Activated CD4-positive, alpha-beta T cell treated with anti-CD3 and anti-CD28 coated beads, Interleukin-2, amount 50 U/mL, for 1 hour (primary cell): ENCODE measurements at regions not wholly inside any gene's neighbourhood (a gene's known extent, or its start where the extent isn't known, plus 50 kb on each side); places are given as distances from the start of the nearest gene placed in this dataset.
"Not testable (repeated sequence)": the region's sequence is repeated elsewhere in the genome, so short reads cannot be mapped to it uniquely, and the experiment has no call there.

Source experiments
- DNase-seq: peaks from one replicate; pipeline ENCODE4 v3.0.0-alpha.2; 2020

DNA sequence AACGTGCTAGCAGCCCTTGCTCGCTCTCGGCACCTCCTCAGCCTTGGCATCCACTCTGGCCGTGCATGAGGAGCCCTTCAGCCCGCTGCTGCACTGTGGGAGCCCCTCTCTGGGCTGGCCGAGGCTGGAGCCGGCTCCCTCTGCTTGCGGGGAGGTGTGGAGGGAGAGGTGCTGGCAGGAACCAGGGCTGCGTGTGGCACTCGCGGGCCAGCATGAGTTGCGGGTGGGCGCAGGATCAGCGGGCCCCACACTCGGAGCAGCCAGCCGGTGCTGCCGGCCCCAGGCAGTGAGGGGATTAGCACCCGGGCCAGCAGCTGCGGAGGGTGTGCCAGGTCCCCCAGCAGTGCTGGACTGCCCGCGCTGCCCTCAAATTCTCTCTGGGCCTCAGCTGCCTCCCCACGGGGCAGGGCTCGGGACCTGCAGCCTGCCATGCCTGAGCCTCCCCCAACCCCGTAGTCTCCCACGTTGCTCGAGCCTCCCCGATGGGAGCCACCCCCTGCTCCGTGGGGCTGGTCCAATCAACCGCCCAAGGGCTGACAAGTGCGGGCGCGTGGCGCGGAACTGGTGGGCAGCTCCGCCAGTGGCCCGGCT lies 1743.4 kb upstream of the CELF4 start:
- DNase-seq, result not testable (repeated sequence)

DNA sequence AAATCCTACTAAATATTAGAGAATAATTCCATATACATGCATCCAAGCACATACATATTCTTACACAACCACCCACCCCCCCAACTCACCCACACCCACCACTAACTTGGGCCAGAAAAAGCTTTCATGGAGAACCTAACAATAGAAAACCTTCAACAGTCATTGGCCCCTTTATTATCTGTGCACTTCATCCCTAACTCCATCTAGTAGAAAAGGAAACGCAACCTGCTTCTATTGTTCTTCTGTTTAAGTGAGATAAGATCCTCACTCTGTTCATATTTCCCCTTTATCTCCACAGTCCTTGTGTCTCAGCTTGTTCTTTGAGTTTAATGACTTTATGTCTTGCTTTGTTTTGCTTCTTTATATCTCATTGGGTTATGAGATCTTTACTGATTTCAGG lies 1740.2 kb upstream of the CELF4 start:
- no peak for DNase-seq

DNA sequence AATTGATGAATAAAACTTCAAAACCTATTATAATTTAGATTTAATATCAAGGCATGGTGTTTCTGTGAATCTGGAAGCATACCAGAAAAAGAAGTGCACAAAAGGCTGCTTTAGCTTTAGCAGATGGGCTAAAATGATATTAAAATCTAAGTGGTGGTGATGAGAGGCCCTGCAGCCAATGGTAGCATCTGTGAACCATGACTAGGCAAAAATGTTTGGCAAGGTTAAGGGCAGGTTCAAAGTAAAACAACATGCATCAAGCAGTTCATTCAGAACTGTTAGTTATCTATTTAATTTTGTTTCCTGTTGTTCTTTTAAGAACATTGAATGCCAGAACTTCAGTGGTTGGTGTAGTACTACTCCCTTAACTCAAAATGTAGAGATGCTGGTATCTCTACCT lies 1736.9 kb upstream of the CELF4 start:
- DNase-seq, result no peak

DNA sequence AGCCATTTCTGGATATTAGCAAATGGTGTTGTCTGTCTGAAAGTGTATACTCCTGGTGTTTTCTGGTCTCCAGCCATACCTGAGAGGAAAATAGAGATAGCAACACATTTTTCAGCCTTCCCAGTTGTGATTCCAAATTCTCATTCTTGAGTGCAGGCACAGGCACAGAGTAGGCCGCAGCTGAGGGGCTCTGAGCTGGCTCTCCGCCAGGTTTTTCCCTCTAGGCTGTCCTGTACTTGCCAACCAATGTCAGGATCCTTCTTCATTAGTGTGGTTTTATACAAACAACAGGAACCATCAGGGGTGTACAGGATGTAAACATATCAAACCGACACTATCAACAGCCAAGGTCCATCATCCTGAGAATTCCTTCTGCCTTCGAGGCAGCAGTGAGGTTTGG lies 1733.6 kb upstream of the CELF4 start:
- no peak for DNase-seq

DNA sequence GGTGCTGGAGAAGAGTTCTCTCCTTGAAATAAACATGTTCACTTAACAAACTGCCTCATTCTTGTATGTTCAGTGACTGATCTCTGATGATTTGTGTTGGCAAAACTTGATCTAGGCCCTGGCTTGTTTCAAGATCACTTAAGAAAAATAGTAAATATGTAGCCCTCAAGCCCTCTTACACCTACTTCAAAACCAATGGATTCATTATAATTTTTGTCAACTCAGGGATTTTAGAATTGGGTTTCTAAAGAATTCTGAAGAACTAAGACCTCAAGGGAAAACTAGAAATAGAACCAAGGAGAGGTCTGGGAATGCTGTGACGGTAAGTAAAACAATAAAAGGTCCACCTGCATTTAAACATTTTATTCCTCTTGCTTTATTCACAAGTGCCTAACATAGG lies 1731.6 kb upstream of the CELF4 start:
- no peak for DNase-seq

DNA sequence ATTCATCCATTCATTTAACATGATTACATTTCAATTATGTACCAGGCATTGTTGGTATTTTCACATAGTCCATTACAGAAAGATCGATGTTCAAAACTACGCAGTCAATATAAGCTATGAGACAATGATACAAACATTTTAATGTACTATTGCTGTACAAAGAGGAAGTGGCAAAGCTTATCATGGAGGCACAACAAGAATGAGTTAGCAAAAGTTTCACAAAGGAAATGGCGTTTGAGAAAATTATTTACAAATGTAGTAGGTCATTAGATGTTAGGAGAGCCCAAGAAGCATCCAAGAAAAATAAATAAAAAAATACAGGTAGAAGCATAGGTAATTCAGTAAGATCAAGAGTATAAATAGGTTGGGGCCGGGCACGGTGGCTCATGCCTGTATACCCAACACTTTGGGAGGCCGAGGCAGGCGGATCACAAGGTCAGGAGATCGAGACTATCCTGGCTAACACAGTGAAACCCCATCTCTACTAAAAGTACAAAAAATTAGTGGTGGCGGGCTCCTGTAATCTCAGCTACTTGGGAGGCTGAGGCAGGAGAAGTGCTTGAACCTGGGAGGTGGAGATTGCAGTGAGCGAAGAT lies 1730.8 kb upstream of the CELF4 start:
- no peak for DNase-seq

DNA sequence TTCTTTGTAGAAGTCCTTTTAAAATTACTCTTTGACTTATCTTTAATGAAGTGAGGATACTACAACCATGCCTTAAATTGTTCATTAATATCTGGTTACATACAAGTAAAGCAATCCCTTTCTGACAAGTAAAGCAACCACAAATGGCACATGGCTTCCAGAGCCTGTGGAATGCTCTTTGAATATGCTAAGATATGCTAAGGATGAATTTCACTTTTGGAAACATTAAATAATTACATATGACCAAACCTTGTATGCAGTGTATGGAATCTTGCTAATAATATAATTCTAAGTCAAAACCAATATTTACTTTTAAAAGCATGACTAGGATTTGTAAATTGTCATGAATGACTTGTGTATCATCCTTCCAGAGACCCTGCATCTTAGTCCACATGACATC lies 1711.2 kb upstream of the CELF4 start:
- no peak for DNase-seq

DNA sequence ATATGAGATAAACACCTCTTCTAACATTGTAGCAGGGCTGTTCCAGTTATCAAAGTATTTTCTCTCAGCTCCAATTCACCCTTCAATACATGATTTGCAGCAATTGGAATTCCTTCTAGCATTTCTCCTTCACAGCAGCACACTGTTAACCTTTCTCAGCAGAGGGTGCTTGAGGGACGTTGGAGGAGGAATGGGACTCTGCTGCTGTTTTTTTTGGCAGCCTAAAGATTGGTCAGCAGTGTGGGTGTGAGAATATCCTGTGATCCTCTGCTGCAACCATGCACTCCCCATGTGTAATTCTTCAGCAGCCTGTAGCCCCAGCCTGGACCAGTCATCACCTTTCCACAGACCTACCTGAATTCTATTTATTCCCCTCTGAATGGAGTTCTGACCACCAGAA lies 1708.9 kb upstream of the CELF4 start:
- no peak for DNase-seq

DNA sequence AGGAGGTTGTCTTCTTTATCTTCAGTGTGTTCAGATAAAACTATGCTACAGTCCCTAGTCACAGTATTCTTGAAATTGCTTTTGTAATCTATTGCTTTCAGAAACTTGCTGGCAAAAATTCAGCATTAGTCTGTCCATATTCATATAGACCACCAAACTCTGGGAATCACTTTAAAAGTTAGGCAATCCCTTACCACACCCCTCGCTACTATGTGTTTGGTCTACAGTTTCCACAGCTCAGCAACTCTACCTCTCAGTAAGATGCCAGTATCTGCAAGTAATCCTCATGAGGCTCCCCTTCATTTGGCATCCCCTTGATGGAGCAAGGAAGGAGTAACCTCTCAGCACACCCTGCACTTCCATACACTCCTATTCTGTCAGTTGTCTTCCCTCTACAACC lies 1706.6 kb upstream of the CELF4 start:
- no peak for DNase-seq

DNA sequence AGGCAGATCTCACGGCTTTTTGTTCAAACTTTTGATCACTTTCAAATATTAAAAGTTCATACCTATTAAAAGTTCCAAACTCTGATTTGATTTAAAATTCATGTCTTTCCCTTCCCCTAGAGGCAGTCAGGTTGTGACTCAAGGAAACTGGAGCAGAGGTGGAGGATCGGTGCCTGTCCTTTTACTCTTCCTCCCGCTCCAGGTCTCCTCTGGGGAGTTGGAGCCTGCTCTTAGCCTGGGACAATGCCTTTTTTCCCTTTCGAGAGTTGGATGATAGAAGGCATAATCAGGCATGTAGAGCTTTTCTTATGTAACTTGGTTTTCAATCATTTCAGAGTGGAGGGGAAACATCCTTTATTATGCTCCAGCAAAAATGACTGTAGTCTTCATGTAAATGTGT lies 1706.1 kb upstream of the CELF4 start:
- no peak for DNase-seq

DNA sequence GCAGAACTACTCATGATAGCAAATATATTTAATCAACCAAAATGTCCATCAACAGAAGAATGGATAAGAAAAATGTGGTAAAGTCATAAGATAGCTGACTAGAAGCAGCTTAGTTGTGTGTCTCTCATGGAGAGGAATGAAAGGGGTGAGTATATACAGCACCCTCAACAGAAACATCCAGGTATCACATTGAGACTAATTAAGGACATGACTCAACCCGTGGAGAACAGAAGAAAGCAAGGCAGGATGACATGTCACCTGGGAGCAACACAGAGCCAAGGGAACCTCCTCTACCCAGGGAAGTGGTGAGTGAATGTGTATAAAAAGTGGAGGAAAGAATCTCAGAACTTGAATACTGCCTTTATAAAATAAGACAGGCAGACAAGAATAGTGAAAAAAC lies 1695.0 kb upstream of the CELF4 start:
- DNase-seq, result no peak

DNA sequence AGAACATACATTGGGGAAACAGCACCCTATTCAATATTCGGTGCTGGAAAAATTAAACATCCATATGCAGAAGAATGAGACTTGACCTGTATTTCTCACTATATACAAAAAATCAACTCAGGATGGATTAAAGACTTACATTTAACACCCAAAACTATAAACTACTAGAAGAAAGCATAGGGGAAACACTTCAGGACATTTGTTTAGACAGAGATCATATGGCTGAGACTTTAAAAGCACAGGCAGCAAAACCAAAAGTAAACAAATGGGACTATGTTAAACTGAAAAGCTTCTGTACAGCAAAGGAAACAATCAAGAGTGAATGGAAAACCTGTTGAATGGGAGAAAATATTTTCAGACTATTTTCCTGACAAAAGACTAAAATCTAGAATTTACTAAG lies 1694.1 kb upstream of the CELF4 start:
- DNase-seq, result no peak

DNA sequence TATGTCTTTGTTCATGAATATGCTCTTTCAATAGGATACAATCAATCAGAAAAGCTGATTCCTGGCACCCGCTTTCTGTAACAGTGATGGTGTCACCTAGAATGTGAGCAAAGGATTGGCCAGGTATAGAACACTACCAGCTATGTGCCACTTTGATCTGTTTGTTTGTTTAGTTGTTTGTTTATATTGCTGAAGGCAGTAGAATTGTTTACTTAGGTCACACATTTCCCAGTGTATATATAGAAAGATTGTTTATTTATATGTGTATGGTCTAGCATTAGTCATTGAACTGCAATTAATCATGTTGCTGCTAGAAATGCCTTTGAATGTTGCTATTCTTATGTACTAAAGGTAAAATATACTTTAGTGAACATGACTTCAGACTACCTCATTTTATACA lies 1678.6 kb upstream of the CELF4 start:
- DNase-seq, result no peak

DNA sequence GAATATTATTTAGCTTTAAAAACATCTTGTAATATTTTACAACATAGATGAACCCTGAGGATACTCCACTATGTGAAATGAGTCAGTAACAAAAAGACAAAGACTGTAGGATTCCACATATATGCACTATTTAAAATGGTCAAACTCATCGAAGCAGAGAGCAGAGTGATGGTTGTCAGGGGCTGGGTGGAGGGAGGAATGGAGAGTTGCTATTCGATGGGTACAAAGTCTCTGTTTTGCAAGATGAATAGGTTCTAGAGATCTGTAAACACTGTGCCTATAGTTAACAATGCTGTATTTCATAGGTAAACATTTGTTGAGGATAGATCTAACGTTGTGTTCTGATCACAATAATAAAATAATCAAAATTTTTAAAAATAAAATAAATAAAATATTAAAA lies 1675.9 kb upstream of the CELF4 start:
- no peak for DNase-seq

DNA sequence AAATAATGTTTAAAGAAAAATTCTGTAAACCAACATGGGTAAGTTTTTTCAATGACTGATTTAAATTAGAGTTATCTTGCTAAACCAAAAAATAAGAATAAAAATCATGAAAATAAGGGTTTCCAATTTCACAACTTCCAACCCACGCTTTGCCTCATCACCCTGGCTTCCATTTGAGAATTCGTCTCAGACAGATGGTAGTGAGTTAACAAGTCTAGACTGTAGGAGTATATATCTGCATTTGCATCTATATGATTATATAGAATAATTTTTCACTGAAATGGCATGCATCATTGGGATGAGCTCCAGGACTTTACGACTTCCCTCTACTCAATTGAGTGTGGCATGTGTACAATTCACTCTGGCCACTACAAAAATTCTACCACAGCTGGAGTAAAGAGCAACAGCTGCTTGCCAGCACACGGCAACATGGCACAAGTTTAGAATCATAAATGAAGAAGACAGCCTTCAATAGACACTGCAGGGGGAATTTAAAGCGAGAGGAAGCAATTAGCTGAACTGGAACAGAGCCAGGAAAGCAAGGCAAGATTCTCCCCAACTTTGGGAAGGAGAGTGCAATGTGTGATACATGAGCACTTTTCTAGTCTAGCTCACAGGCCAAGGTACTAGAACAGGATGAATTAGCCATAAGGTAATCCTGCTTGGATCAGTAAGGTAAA lies 1673.5 kb upstream of the CELF4 start:
- DNase-seq, result no peak

DNA sequence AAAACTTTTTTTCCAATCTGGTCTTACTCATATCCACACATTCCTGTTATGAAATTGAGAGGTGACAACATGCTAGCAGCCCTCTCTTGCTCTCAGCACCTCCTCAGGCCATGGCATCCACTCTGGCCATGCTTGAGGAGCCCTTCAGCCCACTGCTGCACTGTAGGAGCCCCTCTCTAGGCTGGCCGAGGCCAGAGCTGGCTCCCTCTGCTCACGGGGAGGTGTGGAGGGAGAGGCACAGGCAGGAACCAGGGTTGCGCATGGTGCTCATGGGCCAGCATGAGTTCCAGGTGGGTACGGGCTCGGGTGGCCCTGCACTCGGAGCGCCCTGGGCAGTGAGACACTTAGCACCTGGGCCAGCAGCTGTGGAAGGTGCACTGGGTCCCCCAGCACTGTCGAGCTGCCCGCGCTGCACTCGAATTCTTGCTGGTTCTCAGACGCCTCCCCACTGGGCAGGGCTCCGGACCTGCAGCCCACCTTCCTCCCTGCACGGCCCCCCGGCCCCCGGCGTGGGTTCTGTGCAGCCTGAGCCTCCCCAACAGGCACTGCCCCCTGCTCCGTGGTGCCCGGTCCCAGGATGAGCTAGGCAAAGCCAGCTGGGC lies 1669.6 kb upstream of the CELF4 start:
- no peak for DNase-seq

DNA sequence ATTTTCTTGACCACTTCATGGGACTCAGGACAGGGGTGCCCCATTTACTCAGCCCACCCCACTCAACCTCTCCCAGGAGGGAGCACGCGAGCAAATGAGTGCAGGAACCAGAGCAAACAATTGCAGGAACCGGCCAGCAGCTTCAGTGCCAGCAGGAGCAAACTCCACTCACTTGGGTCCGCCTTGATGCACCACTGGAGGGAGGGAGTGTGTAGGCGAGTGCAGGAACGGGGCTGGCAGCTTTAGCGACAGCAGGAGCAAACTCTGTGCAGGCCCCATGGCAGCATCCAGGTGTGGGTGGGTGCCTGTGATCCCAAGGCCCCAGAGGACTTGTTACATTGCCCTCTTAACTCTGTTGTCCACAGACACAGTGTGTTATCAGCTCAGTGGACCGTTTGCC lies 1667.3 kb upstream of the CELF4 start:
- no peak for DNase-seq

DNA sequence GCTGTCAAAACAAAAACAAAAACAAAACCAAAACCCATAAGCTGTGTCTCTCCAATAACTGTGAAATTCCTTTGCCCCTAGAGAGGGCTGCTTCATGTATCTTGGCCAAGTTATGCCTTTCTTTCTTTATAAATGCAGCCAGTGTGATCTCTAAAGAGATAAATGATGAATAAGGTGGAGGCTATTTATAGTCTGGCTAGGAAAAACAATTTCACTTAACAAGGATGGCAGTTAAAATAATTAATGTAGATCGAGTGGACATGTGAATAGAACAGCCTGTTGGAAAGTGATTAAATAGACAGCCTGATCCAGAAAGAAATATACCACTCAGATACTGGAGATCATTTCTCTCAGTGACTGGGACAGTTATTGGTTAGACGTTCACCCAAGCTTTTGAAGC lies 1666.9 kb upstream of the CELF4 start:
- DNase-seq, result no peak

DNA sequence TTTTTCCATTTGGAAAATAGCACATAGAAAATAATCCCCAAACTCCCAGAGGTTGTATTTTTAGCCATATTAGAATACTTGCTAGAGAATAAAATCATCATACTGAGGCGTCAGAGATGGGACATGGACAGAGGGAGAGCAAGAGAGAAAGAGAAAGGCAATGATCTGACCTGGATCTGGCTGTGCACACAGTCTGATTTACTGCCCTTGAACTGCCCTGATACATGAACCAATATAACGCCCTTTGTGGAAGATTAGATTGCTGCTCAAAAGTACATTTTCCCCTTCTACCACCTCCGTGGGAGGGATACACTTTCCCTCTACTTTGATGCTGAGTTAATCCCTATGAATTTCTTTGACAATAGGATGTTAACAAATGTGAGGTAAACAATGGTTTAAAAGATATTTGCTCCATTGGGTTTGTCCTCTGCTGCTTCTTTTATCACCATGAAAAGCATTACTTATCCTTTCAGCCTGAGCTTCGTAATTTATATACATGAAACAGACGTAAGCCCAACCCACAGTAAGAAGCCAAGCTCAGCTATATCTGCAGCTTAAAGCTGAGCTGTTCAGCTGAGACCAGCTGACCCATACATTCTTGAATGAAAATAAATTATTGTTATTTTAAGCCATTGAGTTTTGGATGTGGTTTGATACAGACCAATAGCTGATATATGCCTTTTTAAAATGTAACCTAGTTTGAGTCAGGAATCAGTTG lies 1664.6 kb upstream of the CELF4 start:
- no peak for DNase-seq

DNA sequence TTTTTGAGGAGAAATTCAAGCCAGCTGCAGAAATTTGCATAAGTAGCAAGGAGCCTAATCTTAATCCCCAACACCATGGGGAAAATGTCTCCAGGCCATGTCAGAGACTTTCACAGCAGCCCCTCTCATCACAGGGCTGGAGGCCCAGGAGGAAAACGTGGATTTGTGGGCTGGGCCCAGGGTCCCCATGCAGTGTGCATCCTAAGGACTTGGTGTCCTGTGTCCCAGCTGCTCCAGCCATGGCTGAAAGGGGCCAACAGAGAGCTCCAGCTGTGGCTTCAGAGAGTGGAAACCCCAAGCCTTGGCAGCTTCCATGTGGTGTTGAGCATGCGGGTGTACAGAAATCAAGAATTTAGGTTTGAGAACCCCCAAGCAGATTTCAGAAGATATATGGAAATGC lies 1662.2 kb upstream of the CELF4 start:
- DNase-seq, result not testable (repeated sequence)

DNA sequence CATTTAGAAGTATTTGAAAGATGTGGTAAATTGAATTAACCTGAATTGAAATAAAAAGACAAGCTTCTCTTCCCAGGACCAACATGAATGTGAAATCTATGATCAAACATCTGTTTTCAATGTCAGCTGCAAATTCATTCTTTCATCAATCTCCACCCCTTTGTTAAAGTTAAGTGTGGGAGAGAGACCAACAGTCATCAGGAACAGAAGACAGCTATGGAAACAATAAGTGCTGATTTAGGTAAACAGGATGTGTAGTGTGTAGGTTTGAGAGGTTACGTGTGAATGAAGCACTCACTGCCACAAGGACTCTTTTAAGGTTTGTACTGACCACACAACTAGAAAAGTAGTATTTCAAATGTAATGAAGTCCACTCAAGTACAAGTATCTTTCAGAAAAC lies 1659.8 kb upstream of the CELF4 start:
- DNase-seq, result no peak

DNA sequence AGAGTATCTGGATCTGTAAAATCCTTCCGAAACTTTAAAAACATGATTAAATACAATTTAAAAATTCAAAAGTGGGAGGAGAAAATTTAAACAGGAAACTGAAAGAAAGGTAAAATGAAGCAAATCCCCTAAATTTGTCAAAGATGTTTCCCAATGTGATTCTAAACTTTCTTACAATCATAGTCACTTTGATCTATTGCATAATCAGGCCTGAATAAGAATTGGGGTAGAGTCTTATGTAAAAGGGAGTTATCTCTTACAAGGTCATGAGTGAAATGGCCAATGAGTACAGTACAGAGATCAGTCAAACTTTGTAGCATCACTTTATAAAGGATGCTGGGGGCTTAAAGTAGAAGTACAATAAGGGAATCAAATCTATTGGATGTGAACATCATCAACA lies 1657.7 kb upstream of the CELF4 start:
- DNase-seq, result no peak

DNA sequence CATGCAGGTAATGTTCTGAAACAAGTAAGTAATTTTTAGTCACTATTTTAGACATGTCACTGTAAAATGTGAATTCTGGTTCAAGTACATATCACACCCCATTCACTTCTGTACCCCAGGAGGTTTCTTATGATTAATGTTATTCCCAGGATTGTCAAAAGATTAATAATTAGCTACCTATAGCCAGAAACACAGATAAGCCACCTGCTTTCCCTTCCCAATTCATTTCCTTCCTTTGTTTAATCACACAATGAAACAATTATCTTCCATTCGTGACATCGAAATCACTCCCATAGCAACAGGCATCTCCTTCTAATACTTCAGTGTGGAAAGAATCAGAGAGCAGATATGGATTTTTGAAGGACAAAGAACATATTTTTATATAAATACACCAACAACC lies 1650.3 kb upstream of the CELF4 start:
- no peak for DNase-seq

DNA sequence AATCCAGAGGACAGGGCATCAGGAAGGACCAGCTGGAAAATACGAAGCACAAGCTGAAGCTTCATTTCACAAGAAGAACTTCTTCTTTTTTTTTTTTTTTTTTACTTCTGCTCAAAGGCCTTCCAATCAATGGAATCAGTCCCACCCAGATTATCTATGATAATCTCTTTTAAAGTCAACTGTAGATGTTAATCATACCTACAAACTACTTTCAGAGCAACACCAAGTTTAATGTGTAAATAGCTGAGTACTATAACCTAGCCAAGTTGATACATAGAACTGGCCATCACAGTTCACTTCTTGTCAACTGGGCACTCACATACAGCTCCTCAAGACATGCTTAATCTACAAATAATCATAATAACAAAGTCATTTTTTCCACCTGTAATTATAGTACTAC lies 1645.9 kb upstream of the CELF4 start:
- no peak for DNase-seq
